IPS-15b (cell line): ENCODE measurements at regions not wholly inside any gene's neighbourhood (a gene's known extent, or its start where the extent isn't known, plus 50 kb on each side); places are given as distances from the start of the nearest gene placed in this dataset.

Experiments
- H3K27me3 ChIP-seq: one replicate; pipeline ENCODE4 v1.6.1; 2013; ENCODE audit warnings: low read length; ENCODE audit not compliant: control insufficient read depth, insufficient read depth
- H3K36me3 ChIP-seq: one replicate; pipeline ENCODE4 v1.6.1; 2013; ENCODE audit warnings: low read length; ENCODE audit not compliant: control insufficient read depth, insufficient read depth
- H3K4me1 ChIP-seq: one replicate; pipeline ENCODE4 v1.6.1; 2013; ENCODE audit warnings: mild to moderate bottlenecking, low read length; ENCODE audit not compliant: control insufficient read depth, insufficient read depth
- H3K4me3 ChIP-seq: one replicate; pipeline ENCODE4 v1.5.1; 2013; ENCODE audit warnings: low read depth, low read length
- H3K9ac ChIP-seq: one replicate; pipeline ENCODE4 v1.6.1; 2013; ENCODE audit warnings: low read depth, mild to moderate bottlenecking, low read length
- H3K9me3 ChIP-seq: one replicate; pipeline ENCODE4 v1.6.1; 2013; ENCODE audit warnings: mild to moderate bottlenecking, low read length; ENCODE audit not compliant: control insufficient read depth, insufficient read depth

DNA sequence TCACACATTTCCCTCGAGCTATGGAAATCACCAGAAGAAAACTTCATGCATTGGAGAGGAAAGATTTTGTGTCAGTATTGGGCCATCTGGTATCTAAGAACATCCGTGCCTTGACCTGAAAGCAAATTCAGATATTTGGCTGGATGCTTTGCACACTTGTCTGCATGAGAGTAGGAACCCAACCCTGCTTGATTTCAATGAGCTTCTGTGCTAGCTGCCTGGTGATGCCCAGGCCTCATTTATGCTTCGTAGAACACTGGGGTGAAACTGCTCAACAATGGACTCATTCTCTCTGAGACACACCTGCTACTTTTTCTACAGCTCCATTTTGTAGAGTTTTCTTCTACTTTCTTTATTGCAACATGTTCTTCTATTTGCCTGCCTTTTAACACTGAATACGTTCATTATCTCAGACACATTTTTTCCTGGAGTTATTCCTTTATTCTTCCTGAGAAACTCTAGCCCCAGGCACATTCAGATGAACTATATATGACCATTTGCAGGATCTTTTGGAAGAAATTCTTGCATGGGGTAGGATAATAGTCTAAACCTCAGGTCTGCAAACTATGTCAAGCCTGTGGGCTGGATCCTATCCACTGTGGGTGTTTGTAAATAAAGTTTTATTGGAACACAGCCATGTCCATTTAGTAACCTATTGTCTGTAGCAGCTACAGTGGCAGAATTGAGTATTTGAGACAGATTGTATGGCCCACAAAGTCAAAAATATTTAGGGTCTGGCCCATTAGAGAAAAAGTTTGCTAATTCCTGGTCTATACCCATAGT is 83.8 kb upstream of the CLCN4 start:
- Histone ChIP-seq H3K27me3 (no peaks in the 10 kb centered on the region), H3K4me3 (no peak overlapping the region), H3K9ac (no peak overlapping the region), H3K36me3 (no peaks in the 10 kb centered on the region), H3K4me1 (no peaks in the 10 kb centered on the region), H3K9me3 (no peaks in the 10 kb centered on the region)

DNA sequence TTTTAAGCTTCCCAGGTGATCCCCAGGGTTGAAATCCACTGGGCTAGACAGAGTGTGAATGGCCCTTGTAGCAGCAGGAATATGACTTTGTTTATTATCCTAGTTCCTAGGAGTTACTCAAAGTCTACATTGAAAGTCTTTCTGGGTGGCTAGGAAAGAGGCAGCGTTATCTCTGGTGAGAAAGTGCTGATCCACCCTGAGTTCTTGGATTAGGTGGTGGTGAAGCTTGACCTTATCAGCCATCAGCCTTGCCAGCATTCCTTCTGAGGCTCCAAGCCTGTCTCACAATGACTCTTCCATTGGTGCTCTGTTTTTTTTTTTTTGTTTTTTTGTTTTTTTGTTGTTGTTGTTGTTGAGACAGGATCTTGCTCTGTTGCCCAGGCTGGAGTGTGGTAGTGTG is 83.1 kb upstream of the CLCN4 start:
- Histone ChIP-seq H3K27me3 (no peaks in the 10 kb centered on the region), H3K9ac (no peak overlapping the region), H3K4me1 (no peaks in the 10 kb centered on the region), H3K36me3 (no peaks in the 10 kb centered on the region), H3K9me3 (no peaks in the 10 kb centered on the region), H3K4me3 (no peak overlapping the region)

DNA sequence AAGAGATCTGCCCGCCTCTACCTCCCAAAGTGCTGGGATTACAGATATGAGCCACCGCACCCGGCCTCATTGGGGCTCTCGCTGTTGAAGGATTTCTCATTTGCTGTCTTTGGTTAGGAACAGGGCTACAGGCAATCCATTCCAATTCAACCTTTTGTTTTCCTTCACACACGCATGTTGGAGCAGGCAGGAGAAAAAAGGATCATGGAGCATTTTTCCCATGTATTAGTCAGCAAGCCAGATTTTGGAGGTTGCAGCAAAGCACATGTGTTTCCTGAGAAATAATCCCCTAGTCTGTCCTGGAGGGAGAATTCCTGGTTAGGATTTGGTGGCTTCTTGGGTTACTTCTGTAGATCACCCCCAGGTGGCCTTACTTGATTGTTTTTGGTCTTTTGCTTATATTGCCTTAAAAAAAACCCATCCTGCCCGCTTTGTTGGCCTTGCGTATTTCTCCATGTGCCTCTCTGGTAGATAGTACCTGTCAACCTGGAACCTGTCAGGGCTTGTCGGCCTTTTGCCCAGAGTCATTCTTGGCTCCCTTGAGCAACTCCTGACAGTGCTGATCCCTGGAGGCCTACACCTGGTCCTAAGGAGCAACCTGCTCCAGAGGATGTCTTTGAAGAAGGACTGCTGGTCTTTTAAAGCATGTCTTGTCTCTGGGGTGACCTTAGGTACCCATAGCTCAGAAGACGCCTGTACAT is 82.4 kb upstream of the CLCN4 start:
- no peak overlapping the region for H3K4me3 ChIP-seq
- H3K9me3 ChIP-seq, result no peaks in the 10 kb centered on the region
- no peaks in the 10 kb centered on the region for H3K36me3 ChIP-seq
- H3K27me3 ChIP-seq, result no peaks in the 10 kb centered on the region
- H3K9ac ChIP-seq, result no peak overlapping the region
- H3K4me1 ChIP-seq, result peaks cover 2% of the 10 kb centered on the region

DNA sequence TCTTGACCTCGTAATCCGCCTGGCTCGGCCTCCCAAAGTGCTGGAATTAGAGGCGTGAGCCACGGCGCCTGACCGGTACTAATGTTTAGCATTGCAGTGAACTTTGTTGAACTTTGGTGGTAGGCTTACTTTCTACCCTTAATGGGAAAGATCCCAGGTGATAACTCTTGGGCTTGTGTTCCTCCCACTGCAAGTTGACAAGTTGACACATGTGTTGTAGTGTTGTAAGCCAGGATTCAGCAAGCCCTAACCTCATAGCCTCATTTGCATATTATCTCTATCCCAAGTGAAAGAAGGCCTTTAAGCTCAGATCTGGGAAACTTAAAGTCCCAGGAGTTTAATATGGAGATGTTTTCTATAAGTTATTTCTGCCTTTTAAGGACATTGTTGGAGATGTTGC is 80.0 kb upstream of the CLCN4 start:
- Histone ChIP-seq H3K9me3 (no peaks in the 10 kb centered on the region), H3K36me3 (no peaks in the 10 kb centered on the region), H3K27me3 (no peaks in the 10 kb centered on the region), H3K9ac (no peak overlapping the region), H3K4me1 (peaks cover 2% of the 10 kb centered on the region), H3K4me3 (no peak overlapping the region)

DNA sequence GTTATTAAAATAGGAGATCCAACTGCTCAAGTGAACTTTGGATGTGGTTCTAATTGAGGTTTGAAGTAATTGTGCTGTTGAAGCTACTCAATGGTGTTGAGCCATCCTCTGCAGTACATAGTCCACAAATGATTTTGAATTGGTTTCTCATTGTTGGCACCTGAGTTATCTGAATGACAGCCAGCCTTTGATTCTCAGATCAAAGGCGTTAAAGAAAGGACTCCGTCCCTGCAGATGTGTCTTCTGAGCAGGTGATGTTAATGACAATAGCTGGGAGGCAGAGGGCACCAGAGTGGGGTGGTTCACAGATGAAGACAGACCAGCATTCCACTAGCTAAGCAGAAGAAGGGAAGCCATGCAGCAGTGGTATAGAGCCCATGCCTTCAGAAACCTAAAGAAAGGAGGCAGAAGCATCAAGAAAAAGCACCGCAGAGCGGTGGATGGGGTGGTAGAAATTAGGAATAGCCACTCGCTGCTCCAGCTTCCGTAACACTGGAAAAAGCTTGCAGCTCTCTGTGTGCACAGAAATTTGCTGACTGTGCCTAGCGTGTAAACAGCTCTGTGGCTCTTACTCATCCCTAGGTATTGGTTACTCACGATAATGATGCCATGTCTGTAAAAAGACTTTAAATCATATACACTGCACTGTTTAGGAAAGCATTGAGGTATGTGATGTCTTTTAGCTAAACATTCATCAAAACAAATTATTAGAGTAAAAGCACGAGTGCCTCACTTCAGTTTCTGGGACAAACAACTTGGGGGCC is 79.2 kb upstream of the CLCN4 start:
- no peaks in the 10 kb centered on the region for H3K27me3 ChIP-seq
- H3K9me3 ChIP-seq, result no peaks in the 10 kb centered on the region
- H3K36me3 ChIP-seq, result no peaks in the 10 kb centered on the region
- no peak overlapping the region for H3K9ac ChIP-seq
- peaks cover 2% of the 10 kb centered on the region for H3K4me1 ChIP-seq
- no peak overlapping the region for H3K4me3 ChIP-seq

DNA sequence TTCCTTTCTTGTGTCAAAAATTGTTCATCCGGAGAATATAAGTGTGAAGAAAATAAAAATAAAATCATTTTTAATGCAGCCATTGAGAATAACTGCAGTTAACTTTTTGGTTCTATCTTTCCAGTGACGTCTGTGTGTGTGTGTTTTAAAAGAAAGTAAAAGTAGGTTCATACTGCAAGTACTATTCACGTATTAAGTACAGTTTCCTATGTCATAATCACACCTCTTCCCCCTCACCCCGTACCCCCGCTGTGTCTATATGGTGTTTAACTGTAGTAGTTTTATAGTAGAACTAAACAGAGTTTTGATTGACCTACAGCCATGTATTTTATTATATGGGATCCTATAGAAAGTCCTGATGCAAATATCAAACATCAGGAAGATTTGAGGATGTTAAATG is 78.5 kb upstream of the CLCN4 start:
- Histone ChIP-seq H3K9ac (no peak overlapping the region), H3K4me3 (no peak overlapping the region), H3K36me3 (no peaks in the 10 kb centered on the region), H3K27me3 (no peaks in the 10 kb centered on the region), H3K9me3 (no peaks in the 10 kb centered on the region), H3K4me1 (peaks cover 2% of the 10 kb centered on the region)

DNA sequence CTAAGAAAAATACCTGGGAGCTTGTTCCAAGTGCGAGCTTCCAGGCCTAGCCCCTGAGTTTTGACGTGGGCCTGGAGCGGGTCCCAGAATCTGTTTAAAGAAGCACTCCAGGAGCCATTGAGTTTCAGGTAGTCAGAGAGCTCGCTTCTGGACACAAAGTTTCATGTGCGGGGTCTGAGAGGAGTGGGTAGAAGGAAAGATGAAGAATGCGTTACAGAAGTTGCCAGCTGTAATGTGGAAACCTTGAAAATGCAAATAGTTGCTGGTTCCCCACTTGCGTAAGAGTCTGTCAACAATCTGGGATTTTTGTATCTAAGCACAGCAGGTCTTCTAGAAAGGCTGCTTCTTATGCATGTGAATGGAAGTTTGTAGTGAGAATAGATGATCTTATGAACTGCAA is 77.5 kb upstream of the CLCN4 start:
- peaks cover 2% of the 10 kb centered on the region for H3K4me1 ChIP-seq
- H3K36me3 ChIP-seq, result no peaks in the 10 kb centered on the region
- no peaks in the 10 kb centered on the region for H3K9me3 ChIP-seq
- no peak overlapping the region for H3K4me3 ChIP-seq
- no peaks in the 10 kb centered on the region for H3K27me3 ChIP-seq
- H3K9ac ChIP-seq, result no peak overlapping the region

DNA sequence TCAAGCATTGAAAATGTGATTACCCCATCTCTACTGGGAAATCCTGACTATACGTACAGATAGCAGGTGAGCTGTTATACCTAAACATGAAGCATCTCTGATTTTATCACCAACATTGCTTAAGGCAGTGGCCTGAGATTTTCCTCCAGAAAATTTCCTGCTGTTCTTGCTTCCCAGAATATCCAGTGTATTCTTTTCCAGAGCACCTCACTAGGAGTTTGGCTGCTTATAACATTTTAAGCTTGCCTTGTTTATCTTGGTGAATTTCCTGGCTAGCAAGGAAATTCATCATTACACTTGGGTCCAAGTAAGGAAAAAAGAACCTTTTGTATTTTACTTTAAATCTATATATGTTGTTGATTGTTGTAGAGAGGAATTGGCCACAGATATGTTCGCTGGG is 73.0 kb upstream of the CLCN4 start:
- Histone ChIP-seq H3K4me1 (peaks cover 1% of the 10 kb centered on the region), H3K9me3 (no peaks in the 10 kb centered on the region), H3K9ac (no peak overlapping the region), H3K4me3 (no peak overlapping the region), H3K27me3 (no peaks in the 10 kb centered on the region), H3K36me3 (no peaks in the 10 kb centered on the region)

DNA sequence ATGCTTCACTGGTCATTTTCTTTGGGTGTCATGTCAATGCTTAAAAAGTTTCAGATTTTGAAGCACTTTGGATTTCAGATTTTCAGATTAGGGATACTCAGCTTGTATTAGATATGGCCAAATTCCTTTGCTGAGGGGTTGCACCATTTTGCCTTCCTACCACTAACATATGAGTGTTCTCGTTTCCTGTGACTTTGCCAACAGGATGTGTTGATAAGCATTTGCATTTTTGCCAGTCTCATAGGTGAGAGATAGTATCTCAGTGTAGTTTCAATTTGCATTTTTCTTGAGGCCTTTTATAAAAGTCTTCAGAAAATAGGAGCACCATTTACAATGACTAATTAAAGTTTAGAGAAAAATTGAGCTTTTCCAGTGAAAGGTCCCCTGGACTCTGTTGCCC is 71.6 kb upstream of the CLCN4 start:
- Histone ChIP-seq H3K4me1 (no peaks in the 10 kb centered on the region), H3K9ac (no peak overlapping the region), H3K36me3 (no peaks in the 10 kb centered on the region), H3K27me3 (no peaks in the 10 kb centered on the region), H3K9me3 (no peaks in the 10 kb centered on the region), H3K4me3 (no peak overlapping the region)

DNA sequence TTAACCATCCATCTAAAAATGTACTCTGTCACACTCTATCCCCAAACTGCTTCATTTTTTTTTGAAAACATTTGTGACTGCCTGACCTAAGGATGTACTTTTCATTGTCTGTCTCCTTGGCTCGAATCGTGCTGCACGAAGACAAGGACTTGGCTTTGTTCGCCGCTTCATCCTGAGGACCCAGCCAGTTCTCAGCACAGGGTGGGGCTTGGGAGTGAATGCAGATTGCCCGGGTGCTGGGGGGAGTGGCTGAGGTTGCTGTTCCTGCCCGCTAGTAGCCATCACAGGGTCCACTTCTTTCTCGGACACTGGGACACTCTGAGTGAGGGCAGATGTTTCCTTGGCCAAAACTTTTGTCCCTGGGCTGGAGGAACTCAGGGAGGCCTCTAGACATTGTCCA is 70.1 kb upstream of the CLCN4 start:
- H3K9ac ChIP-seq, result no peak overlapping the region
- H3K9me3 ChIP-seq, result no peaks in the 10 kb centered on the region
- H3K4me1 ChIP-seq, result no peaks in the 10 kb centered on the region
- H3K4me3 ChIP-seq, result no peak overlapping the region
- H3K36me3 ChIP-seq, result no peaks in the 10 kb centered on the region
- no peaks in the 10 kb centered on the region for H3K27me3 ChIP-seq

DNA sequence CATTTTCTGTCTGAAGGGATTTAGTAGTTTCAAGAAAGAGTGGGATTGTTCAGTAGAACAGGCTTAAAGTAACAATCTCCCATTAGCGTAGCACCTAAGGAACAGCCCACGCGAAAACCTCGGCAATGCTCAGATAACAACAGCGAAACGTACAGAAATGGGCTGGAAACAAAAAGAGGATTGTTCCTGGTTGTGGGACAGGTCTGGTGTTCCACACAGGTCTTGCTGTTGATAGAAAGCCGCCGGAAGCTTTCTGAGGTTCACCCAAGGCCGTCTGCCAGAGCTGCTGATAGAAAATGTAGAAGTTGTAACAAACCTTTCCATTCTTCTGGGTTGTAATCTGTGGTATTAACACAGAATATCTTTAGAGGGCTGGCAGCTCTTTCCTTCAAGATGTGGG is 69.4 kb upstream of the CLCN4 start:
- Histone ChIP-seq H3K36me3 (no peaks in the 10 kb centered on the region), H3K9ac (no peak overlapping the region), H3K4me1 (no peaks in the 10 kb centered on the region), H3K4me3 (no peak overlapping the region), H3K9me3 (no peaks in the 10 kb centered on the region), H3K27me3 (no peaks in the 10 kb centered on the region)

DNA sequence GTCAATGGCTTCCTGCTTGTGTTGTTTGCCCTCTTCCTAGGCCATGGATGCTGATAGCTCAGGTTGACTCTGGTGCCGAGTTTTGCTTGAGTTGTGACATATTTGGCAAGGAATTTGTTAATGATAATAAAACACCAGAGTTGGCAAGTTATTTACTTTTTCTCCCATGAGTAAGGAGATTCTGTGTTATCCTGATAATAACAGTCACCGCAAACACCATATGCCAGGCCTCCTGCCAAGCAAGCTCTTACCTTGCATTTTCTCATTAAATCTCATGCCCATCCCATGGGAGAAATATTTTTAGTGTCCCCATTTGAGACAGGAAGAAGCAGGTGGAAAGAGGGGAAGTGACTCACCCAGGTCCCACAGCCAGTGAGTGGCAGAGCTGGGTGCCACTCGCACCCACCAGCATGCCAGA is 67.4 kb upstream of the CLCN4 start:
- no peak overlapping the region for H3K9ac ChIP-seq
- no peaks in the 10 kb centered on the region for H3K4me1 ChIP-seq
- H3K4me3 ChIP-seq, result no peak overlapping the region
- no peaks in the 10 kb centered on the region for H3K9me3 ChIP-seq
- no peaks in the 10 kb centered on the region for H3K36me3 ChIP-seq
- H3K27me3 ChIP-seq, result no peaks in the 10 kb centered on the region
